AG09319 (cell line): ENCODE measurements at regions not wholly inside any gene's neighbourhood (a gene's known extent, or its start where the extent isn't known, plus 50 kb on each side); places are given as distances from the start of the nearest gene placed in this dataset.

ENCODE experiments used
- DNase-seq: peaks from one replicate; pipeline ENCODE4 v3.0.0-alpha.2; 2010; ENCODE audit warnings: low read depth; ENCODE audit errors: extremely low read depth
- TF ChIP-seq, protein P1 (sequence below): IDR thresholded peaks from 2 replicates; pipeline ENCODE4 v1.5.1; 2011; ENCODE audit warnings: low read depth, mild to moderate bottlenecking, inconsistent platforms, low read length, moderate library complexity

DNA sequence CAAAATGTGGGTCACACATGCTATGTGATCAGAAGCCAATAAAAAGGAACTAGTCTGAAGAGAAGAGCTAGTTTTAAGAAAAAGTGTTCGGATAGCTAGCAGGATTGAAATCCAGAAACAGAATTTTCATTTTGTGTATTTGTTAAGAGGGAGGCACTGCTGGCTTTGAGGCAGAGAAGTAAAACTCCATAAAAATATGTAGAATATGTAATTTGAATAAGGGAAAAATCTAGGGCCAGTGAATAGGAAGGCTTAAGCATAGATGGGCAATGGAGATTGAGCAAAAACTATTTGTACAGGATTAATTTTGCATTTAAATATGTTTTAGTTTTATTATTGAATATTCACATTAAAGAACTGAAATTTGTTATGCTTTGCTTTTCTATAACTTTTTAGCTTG is 399.9 kb upstream of the PITX2 start:
- TF ChIP-seq, protein P1, sequence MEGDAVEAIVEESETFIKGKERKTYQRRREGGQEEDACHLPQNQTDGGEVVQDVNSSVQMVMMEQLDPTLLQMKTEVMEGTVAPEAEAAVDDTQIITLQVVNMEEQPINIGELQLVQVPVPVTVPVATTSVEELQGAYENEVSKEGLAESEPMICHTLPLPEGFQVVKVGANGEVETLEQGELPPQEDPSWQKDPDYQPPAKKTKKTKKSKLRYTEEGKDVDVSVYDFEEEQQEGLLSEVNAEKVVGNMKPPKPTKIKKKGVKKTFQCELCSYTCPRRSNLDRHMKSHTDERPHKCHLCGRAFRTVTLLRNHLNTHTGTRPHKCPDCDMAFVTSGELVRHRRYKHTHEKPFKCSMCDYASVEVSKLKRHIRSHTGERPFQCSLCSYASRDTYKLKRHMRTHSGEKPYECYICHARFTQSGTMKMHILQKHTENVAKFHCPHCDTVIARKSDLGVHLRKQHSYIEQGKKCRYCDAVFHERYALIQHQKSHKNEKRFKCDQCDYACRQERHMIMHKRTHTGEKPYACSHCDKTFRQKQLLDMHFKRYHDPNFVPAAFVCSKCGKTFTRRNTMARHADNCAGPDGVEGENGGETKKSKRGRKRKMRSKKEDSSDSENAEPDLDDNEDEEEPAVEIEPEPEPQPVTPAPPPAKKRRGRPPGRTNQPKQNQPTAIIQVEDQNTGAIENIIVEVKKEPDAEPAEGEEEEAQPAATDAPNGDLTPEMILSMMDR, result no peak
- DNase-seq, result no peak

DNA sequence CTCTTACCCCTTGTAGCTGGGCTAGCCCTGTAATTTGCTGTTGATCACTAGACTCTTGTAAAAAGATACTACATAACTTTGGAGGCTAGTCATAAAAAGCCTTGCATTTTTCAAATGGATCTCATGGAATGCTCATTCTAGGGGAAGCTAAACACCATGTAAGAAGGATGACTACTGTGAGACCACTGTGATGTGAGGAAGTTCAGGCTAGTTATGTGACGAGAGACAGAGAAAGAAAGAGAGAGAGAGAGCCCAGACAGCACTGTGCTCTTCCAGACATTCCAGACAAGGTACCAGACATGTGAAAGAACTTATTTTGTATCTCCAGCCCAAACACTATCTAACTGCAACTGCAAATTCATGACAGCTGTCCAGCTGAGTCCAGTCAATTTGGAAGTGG is 404.6 kb upstream of the PITX2 start:
- no peak for DNase-seq
- TF ChIP-seq, protein P1, result no peak

DNA sequence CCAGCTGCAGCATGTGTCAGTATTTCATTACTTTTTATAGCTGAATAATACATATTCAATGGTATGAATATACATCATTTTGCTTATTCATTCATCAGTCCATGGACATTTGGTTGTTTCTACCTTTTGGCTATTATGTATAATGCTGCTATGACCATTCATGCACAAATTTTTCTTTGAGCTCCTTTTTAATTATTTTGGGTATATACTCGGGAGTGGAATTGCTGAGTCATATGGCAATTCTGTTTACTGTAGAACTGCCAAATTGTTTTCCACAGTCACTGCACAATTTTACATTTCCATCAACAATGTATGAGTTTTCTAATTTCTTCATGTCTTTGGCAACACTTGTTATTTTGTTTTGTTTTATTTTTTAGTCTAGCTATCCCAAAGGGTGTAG is 405.9 kb upstream of the PITX2 start:
- DNase-seq, result no peak
- TF ChIP-seq, protein P1, result no peak

DNA sequence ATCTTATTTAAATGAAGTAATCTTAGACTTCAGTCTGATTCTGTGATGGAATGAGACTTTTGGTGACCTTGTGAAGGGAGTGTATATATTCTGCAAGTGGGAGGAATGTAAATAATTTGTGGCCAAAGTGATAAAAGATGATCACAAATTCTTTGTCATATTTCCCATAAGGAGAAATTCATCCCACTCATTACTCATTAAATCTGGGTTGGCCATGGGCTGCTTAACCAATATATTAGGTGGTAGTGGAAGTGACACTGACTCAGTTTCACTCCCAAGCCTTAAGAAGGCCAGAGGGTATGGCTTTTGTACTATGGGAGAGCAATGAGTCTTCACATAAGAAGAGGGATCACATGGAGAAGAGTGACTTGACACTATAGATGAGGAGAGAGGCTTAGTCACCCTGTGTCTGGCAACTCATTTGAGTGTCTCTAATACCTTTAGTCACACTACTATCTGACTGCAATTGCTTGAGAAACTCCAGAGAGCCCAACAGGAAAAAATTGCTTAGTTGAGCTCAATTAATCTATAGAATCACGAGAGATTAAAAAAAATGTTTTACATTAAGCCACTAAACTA is 408.2 kb upstream of the PITX2 start:
- no peak for DNase-seq
- TF ChIP-seq, protein P1, result no peak

DNA sequence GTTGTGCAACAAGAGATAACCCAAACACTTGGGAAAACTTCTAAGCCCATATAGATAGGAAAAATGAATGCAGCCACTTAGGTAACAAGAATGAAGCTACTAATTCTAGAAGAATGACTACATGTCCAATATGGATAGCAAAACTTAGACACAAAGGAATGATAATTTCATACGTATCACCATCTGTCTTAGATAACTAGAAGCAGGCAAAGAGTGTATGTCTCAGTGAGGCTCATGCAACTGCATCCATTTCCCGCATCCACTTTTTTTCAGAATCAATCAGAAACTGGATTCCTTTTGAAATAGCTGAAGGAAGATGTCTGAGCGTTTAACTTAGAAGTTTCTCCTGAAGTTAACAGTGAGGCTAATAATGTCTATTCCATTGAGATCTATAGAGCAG is 408.7 kb upstream of the PITX2 start:
- TF ChIP-seq, protein P1, result no peak
- no peak for DNase-seq

DNA sequence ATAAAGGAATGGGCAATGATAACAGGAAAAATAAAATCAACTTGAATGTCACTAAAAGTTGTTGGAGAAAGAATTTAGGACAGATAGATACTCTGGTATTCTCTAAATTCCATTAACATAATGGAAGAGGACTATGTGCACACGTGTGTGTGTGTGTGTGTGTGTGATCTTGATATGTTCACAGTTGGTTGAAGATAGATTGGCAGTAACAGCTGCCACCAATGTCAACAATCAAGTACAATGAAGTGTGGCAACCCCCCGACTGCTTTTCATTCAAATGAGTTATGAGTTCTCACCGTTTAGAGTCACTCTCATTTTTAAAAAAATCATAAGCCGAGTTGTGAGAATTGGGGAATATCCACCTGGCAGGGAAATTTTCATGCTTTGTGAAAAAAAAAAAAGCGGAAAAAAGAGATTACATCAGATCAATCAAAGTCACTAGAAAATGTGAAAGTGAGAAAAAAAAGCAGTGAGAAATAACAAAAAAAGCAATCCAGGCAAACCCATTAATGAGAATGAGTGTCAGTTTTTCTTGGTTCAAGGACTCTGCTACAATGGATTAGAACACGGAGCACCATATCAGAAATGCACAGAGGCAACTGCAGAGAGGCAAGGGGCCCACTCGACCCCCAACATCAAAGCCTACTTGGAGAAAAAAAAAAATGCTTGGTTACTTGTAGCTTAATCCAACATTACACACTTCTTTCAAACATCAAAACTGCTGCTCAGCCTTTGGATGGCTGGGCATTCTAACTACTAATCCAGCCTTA is 414.9 kb upstream of the PITX2 start:
- no peak for DNase-seq
- TF ChIP-seq, protein P1, result no peak

DNA sequence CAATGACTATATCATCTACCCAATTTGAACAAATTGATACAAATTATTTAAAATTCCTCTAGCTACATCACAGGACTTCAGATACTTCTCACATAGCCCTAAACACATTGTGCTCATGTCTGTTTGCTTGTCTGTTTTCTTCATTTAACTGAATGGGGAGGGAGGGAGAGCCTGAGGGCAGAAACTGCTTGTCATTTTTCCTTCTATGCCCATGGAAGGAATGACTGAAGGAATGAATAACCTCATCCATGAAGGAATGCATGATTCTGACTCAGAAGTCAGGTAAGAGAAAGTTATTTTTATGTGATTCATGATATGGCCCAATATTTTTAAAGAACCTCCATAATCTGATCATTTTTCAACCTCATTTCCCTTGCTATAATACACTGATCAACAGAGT is 418.0 kb upstream of the PITX2 start:
- TF ChIP-seq, protein P1, result no peak
- no peak for DNase-seq
